Lower leg skin (tissue), 3 donors: ENCODE measurements at regions not wholly inside any gene's neighbourhood (a gene's known extent, or its start where the extent isn't known, plus 50 kb on each side); places are given as distances from the start of the nearest gene placed in this dataset.

Experiments used
- CTCF ChIP-seq, 3 donors: fragments of 450-650 bp; IDR thresholded peaks; one replicate each; pipeline ENCODE4 v1.5.1; 2016; ENCODE audit warnings: antibody characterized with exemption in 3 of 3, mild to moderate bottlenecking in 3 of 3, moderate library complexity in 2 of 3
- POLR2A ChIP-seq, 2 donors: fragments of 450-650 bp; IDR thresholded peaks; one replicate each; pipeline ENCODE4 v1.6.1; 2016 to 2017; ENCODE audit warnings: antibody characterized with exemption in 2 of 2, mild to moderate bottlenecking in 1 of 2, moderate library complexity in 1 of 2

- TF ChIP-seq CTCF (IDR thresholded peaks at IDR 0.05), result no peak
- no peak for TF ChIP-seq POLR2A (IDR thresholded peaks at IDR 0.05)
These were observed 299.2 kb upstream of the KLHL1 start for GRCh38 chr13:70407486-70407885.
